ENCODE measurements at regions not wholly inside any gene's neighbourhood (a gene's known extent, or its start where the extent isn't known, plus 50 kb on each side); places are given as distances from the start of the nearest gene placed in this dataset.
A peak's percentile ranks its signal among the peaks of the same experiment; 100 is the strongest.

- H3K4me3 Mint-ChIP-seq = no peak overlapping the region
- CTCF ChIA-PET = no interaction called here
- ATAC-seq (no peak), DNase-seq (no peak)
- no peaks in the 10 kb centered on the region for H3K9me3 Mint-ChIP-seq (ENCODE audit: low read depth)
- no peaks in the 10 kb centered on the region for H3K36me3 Mint-ChIP-seq
- no peaks in the 10 kb centered on the region for H3K4me1 Mint-ChIP-seq
- no peak overlapping the region for H3K27ac Mint-ChIP-seq
- no peaks in the 10 kb centered on the region for H3K27me3 Mint-ChIP-seq
These were observed 182.5 kb downstream of the TDRD15 start for GRCh38 chr2:21306235-21306634.

GRCh38 chr2:21307037-21307436 is 183.3 kb downstream of the TDRD15 start:
- no peaks in the 10 kb centered on the region for H3K9me3 Mint-ChIP-seq (ENCODE audit: low read depth)
- no peak for ATAC-seq
- CTCF ChIA-PET = no interaction called here

DNA sequence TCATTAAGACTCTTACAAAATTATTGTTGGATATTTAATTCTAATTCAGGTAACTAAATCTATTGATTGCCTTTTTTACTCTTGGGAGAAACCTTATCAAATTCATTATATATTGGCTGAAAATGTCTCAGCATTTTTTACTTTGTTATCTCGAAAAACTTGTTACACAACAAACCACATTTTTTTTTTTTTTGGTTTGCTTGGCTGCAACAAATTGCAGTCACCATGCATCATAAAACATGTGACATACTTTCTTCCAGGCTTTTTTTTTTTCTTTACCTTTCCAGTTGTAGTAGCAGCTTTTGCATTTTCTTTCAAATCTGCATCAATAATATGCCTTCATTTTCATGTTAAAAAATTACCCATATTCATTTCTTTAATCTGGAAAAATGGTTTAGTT is 186.7 kb downstream of the TDRD15 start:
- Mint-ChIP-seq H3K27me3 (no peaks in the 10 kb centered on the region), H3K27ac (no peak overlapping the region), H3K36me3 (no peaks in the 10 kb centered on the region), H3K4me1 (no peaks in the 10 kb centered on the region), H3K9me3 (ENCODE audit: low read depth) (peaks cover 2% of the 10 kb centered on the region), H3K4me3 (no peak overlapping the region)
- no peak for ATAC-seq
- CTCF ChIA-PET = no interaction called here
- DNase-seq = no peak

More at GRCh38 chr2:21307037-21307436, 183.3 kb downstream of the TDRD15 start:
- H3K4me3 Mint-ChIP-seq = no peak overlapping the region
- H3K36me3 Mint-ChIP-seq = no peaks in the 10 kb centered on the region
- no peak overlapping the region for H3K27ac Mint-ChIP-seq
- no peak for DNase-seq
- no peaks in the 10 kb centered on the region for H3K27me3 Mint-ChIP-seq
- no peaks in the 10 kb centered on the region for H3K4me1 Mint-ChIP-seq

GRCh38 chr2:21314322-21314835 is 190.6 kb downstream of the TDRD15 start:
- H3K27me3 Mint-ChIP-seq = no peaks in the 10 kb centered on the region
- H3K9me3 Mint-ChIP-seq (ENCODE audit: low read depth) = peaks cover 2% of the 10 kb centered on the region
- H3K4me3 Mint-ChIP-seq = no peak overlapping the region
- H3K27ac Mint-ChIP-seq = no peak overlapping the region
- CTCF ChIA-PET = no interaction called here
- H3K4me1 Mint-ChIP-seq = no peaks in the 10 kb centered on the region
- H3K36me3 Mint-ChIP-seq = no peaks in the 10 kb centered on the region
- no peak for ATAC-seq
- DNase-seq = no peak

DNA sequence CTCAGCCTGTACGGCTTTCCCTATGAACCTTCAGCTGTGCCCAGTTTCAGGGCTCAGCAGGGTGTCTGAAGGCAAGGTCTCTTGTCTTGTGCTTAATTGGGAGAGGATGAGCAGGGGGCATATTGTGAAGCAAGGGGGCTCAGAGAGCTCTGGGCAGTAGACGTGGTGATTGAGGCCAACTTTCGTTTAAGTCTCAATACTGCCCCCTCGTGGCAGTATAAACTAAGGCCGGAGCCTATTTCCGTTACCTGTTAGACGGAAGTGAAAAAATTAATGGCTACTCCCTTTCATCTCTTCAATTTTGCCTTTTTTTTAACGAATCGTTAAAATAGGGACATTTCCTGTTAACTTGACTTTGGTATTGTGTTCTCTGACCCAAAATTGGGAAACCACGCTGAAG is 193.4 kb downstream of the TDRD15 start:
- DNase-seq (peak; percentile 46), ATAC-seq (no peak)
- H3K9me3 Mint-ChIP-seq (ENCODE audit: low read depth) = peaks cover 2% of the 10 kb centered on the region
- no peak overlapping the region for H3K4me3 Mint-ChIP-seq
- no peaks in the 10 kb centered on the region for H3K27me3 Mint-ChIP-seq
- H3K27ac Mint-ChIP-seq = no peak overlapping the region
- CTCF ChIA-PET = interaction anchor here (1.1 to 1.8 kb wide), 8 partner anchors 9 to 276 kb away, joined by 3 to 6 read pairs (median 4); no protein-coding TSS in a partner anchor
- H3K36me3 Mint-ChIP-seq = no peaks in the 10 kb centered on the region
- H3K4me1 Mint-ChIP-seq = no peaks in the 10 kb centered on the region

DNA sequence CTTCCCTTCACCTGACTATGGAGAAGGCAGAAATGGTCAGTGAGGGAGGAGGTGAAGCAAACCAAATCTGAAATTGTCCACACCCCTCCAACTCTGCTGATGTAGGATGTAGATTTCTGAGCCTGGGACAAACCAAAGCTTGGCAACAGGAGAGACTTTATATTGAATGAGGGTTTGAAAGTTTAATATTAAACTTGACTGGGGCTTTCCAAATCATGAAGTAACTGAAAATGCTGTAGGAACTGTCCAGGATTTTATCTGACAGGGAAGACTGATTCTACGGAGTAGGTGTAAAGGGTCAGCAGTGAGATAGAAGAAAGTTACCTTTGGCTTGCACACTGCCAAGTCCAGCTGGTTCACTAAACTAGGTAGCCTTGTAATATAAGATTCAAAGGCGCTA is 194.5 kb downstream of the TDRD15 start:
- Mint-ChIP-seq H3K36me3 (no peaks in the 10 kb centered on the region), H3K9me3 (ENCODE audit: low read depth) (no peaks in the 10 kb centered on the region), H3K4me3 (no peak overlapping the region), H3K4me1 (no peaks in the 10 kb centered on the region), H3K27ac (no peak overlapping the region), H3K27me3 (no peaks in the 10 kb centered on the region)
- no peak for ATAC-seq
- CTCF ChIA-PET = interaction anchor here (1.3 to 1.8 kb wide), 3 partner anchors 10 to 276 kb away, joined by 4 to 5 read pairs (median 4); no protein-coding TSS in a partner anchor
- no peak for DNase-seq

DNA sequence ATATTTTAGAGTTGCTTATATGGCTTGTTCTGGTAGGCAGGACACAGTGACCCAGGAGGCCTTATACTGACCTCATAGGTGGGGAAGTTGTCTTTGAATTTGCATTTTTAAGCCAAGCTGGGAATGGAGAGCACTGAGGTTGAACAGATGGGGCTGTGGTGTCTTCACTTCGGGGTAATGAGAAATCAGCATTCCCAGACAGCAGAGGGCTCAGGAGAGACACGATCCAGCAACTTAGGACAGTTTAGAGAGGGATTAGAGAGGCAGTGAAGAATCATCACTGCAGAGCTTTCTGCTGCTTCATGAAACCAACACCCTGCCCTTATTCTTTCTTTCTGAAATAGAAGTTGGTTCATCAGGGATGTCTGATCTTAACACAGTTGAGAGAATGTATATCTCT is 202.4 kb downstream of the TDRD15 start:
- Mint-ChIP-seq H3K27me3 (no peaks in the 10 kb centered on the region), H3K27ac (no peak overlapping the region), H3K4me1 (no peaks in the 10 kb centered on the region), H3K4me3 (no peak overlapping the region), H3K36me3 (no peaks in the 10 kb centered on the region), H3K9me3 (ENCODE audit: low read depth) (peaks cover 4% of the 10 kb centered on the region)
- CTCF ChIA-PET = no interaction called here
- ATAC-seq (no peak), DNase-seq (no peak)

- Mint-ChIP-seq H3K4me1 (no peaks in the 10 kb centered on the region), H3K4me3 (no peak overlapping the region)
- CTCF ChIA-PET = interaction anchor here (0.9 kb wide), 1 partner anchor 11 kb away, joined by 4 read pairs; no protein-coding TSS in a partner anchor
These were observed 204.4 kb downstream of the TDRD15 start for GRCh38 chr2:21328177-21328576.

GRCh38 chr2:21330786-21331391 is 207.1 kb downstream of the TDRD15 start:
- ATAC-seq = no peak
- Mint-ChIP-seq H3K36me3 (no peaks in the 10 kb centered on the region), H3K27ac (no peak overlapping the region), H3K9me3 (ENCODE audit: low read depth) (no peaks in the 10 kb centered on the region), H3K4me1 (no peaks in the 10 kb centered on the region), H3K4me3 (no peak overlapping the region), H3K27me3 (no peaks in the 10 kb centered on the region)
- DNase-seq = no peak
- CTCF ChIA-PET = no interaction called here

More at GRCh38 chr2:21328177-21328576, 204.4 kb downstream of the TDRD15 start:
- Mint-ChIP-seq H3K36me3 (no peaks in the 10 kb centered on the region), H3K27me3 (no peaks in the 10 kb centered on the region), H3K27ac (no peak overlapping the region), H3K9me3 (ENCODE audit: low read depth) (peaks cover 4% of the 10 kb centered on the region)
- DNase-seq (no peak), ATAC-seq (no peak)

DNA sequence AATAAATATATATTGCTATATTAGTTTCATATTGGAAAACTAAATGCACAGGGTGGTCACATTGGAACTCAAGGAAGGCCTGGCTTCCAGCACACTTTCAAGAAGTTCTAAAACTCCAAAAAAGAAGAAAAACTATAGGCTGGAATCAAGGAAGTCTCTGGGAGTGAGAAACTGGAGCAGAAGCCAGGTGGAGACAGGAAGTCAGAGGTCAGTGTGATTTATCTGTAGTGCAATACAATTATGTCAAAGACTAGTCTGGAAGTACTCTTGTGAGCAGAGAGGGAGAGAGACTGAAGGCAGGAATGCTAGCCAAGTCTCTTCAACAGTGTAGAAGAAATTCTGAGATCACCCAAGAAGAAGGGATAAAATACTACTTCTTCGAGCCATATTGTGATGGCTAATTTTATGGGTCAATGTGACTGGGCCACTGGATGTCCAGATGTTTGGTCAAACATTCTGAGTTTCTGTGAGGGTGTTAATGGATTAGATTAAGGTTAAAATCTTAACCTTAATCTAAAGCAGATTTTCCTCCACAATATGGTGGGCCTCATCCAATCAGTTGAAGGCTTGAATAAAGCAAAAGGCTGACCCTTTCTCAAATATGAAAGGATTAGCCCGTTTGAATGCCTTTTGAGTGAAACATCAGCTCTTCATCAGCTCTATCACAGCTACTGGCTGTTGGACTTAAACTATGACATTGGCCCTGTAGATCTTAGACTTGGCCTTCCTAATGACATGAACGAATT is 208.0 kb downstream of the TDRD15 start:
- Mint-ChIP-seq H3K36me3 (no peaks in the 10 kb centered on the region), H3K4me1 (no peaks in the 10 kb centered on the region), H3K4me3 (no peak overlapping the region), H3K27me3 (no peaks in the 10 kb centered on the region), H3K27ac (no peak overlapping the region), H3K9me3 (ENCODE audit: low read depth) (no peaks in the 10 kb centered on the region)
- ATAC-seq = no peak
- CTCF ChIA-PET = no interaction called here
- no peak for DNase-seq

DNA sequence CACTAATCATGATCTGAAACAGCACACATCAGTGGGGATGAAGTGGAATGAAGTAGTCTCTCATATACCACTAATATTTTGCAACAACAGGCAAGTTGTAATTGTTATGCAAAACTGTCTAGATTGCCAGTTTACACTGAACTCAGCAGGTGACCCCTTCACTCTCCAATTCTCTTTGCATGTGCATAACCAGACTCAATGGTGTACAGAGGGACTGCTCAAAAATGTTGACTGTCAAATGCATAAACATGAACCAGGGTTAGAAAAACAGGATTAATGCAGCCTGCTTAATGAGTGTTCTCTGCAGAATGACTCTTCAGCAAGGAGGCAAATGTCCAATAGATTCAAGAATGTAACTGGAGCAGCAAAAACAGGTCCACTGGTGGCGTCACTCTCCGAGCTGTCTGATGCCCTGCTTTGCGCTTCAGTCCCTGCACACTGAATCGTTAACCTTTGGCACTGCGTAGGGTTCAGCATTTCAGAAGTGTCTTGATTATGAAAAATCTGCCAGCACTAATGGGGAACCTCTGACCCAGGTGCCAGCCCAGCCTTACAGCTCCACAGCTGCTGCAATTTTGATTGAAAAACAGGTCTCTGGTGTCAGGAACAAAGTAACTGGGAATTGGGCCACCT is 209.3 kb downstream of the TDRD15 start:
- ATAC-seq (no peak), DNase-seq (no peak)
- CTCF ChIA-PET = no interaction called here
- Mint-ChIP-seq H3K27ac (no peak overlapping the region), H3K9me3 (ENCODE audit: low read depth) (no peaks in the 10 kb centered on the region), H3K36me3 (no peaks in the 10 kb centered on the region), H3K4me1 (no peaks in the 10 kb centered on the region), H3K27me3 (no peaks in the 10 kb centered on the region), H3K4me3 (no peak overlapping the region)

DNA sequence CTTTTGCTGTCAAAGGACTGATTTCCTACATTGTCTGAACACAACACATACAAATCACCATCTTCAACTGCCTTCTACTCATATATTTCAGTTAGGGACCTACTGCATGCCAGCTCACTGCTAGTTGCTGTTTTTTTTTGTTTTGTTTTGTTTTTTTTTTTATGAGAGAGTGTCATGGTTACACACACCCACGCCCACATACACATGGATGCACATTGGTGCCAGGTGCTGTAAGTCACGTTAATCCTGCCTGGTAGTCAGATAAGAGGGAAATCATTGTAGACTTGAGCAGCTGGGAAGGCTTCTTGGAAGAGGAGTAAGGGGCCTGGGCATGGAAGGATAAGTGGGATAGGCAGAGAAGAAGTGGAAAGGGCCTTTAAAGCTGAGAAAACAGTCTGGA is 209.9 kb downstream of the TDRD15 start:
- Mint-ChIP-seq H3K27me3 (no peaks in the 10 kb centered on the region), H3K27ac (no peak overlapping the region), H3K4me3 (no peak overlapping the region), H3K36me3 (no peaks in the 10 kb centered on the region), H3K4me1 (no peaks in the 10 kb centered on the region), H3K9me3 (ENCODE audit: low read depth) (no peaks in the 10 kb centered on the region)
- CTCF ChIA-PET = no interaction called here
- DNase-seq (no peak), ATAC-seq (no peak)

GRCh38 chr2:21346984-21347383 is 223.2 kb downstream of the TDRD15 start:
- CTCF ChIA-PET = no interaction called here
- DNase-seq (no peak), ATAC-seq (no peak)
- no peak overlapping the region for H3K27ac Mint-ChIP-seq
- no peaks in the 10 kb centered on the region for H3K27me3 Mint-ChIP-seq
- H3K9me3 Mint-ChIP-seq (ENCODE audit: low read depth) = peaks cover 3% of the 10 kb centered on the region
- no peaks in the 10 kb centered on the region for H3K36me3 Mint-ChIP-seq
- H3K4me3 Mint-ChIP-seq = no peak overlapping the region
- H3K4me1 Mint-ChIP-seq = no peaks in the 10 kb centered on the region

Measured in activated CD8-positive, alpha-beta memory T cell treated with anti-CD3 and anti-CD28 coated beads, Interleukin-2, amount 10 ng/mL, durations not matched to agents 7 days and 5 days (primary cell).